ENCODE measurements at regions not wholly inside any gene's neighbourhood (a gene's known extent, or its start where the extent isn't known, plus 50 kb on each side); places are given as distances from the start of the nearest gene placed in this dataset.

- DNase-seq (ENCODE audit: low read depth in 1 of 2, low spot score in 1 of 2) (no peak), ATAC-seq (no peak), FAIRE-seq (no peak)
- ChIA-PET CTCF (no interaction called here), POLR2A (no interaction called here)
- Histone ChIP-seq H3K4me1 (no peaks in the 10 kb centered on the region), H3K4me2 (no peak overlapping the region), H3K9me3 (peaks cover 3% of the 10 kb centered on the region; the same call in 1 of the 3 replicates), H3K27ac (no peak overlapping the region), H3K4me3 (no peak overlapping the region)
- TF ChIP-seq RARB (CRISPR knock-in tag; IDR thresholded peaks at IDR 0.05): no peak
- TF ChIP-seq MAFK (IDR thresholded peaks at IDR 0.05; ENCODE audit: partially characterized antibody): peak; percentile 74
- TF ChIP-seq MAZ (IDR thresholded peaks at IDR 0.05; ENCODE audit: borderline replicate concordance, low read depth, low read length): no peak
Observed at GRCh38 chr11:39443424-39444022, 2015.9 kb downstream of the LRRC4C start.

DNA sequence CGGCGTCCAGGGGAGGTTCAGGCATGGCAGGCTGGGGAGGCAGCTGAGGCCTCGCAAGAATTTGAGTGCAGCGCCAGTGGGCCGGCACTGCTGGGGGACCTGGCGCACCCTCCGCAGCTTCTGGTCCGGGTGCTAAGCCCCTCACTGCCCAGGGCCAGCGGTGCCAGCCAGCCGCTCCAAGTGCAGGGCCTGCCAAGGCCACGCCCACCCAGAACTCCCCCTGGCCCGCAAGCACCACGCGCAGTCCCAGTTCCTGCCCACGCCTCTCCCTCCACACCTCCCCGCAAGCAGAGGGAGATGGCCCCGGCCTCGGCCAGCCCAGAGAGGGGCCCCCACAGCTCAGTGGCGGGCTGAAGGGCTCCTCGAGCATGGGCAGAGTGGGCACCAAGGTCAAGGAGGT lies 2017.3 kb downstream of the LRRC4C start:
- 10% methylated on average over 2 of the region's 20 CpGs for WGBS (ENCODE audit: missing lambda C conversion rate)
- Histone ChIP-seq H3K4me1 (no peaks in the 10 kb centered on the region), H3K27ac (no peak overlapping the region), H3K9me3 (peaks cover 3% of the 10 kb centered on the region; the same call in 1 of the 3 replicates), H3K4me3 (no peak overlapping the region), H3K4me2 (no peak overlapping the region)
- ChIA-PET CTCF (no interaction called here), POLR2A (no interaction called here)
- DNase-seq (ENCODE audit: low read depth in 1 of 2, low spot score in 1 of 2) (no peak), FAIRE-seq (no peak), ATAC-seq (no peak)
- TF ChIP-seq ZSCAN20 (CRISPR knock-in tag; IDR thresholded peaks at IDR 0.05): no peak
- no peak for TF ChIP-seq BCL3 (IDR thresholded peaks at IDR 0.05)
- TF ChIP-seq EP300 (IDR thresholded peaks at IDR 0.05): no peak
- no peak for TF ChIP-seq ESRRA (IDR thresholded peaks at IDR 0.05; ENCODE audit: borderline replicate concordance, low read length)
- no peak for TF ChIP-seq ZC3H11A (IDR thresholded peaks at IDR 0.05)
- TF ChIP-seq TP53 (CRISPR knock-in tag; IDR thresholded peaks at IDR 0.05): no peak

DNA sequence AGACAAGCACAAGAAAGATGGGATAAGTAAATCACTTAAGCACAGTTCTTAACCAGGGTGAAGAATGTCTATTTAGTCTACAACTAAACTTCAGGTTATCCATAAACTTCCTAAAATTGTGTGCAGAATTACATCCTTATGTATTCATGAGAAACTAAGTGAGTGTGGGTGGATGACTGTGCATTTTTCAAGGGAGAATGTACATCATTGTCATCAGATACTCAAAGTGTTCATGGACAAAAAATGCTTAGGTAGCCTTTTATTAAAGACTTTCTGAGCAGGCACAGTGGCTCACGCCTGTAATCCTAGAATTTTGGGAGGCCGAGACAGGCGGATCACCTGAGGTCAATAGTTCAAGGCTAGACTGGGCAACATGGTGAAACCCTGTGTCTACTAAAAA lies 2023.8 kb downstream of the LRRC4C start:
- DNase-seq (ENCODE audit: low read depth in 1 of 2, low spot score in 1 of 2) (no peak), ATAC-seq (no peak), FAIRE-seq (no peak)
- ChIA-PET POLR2A (no interaction called here), CTCF (no interaction called here)
- Histone ChIP-seq H3K4me2 (no peak overlapping the region), H3K4me3 (no peak overlapping the region), H3K27ac (no peak overlapping the region), H3K4me1 (no peaks in the 10 kb centered on the region), H3K9me3 (no peaks in the 10 kb centered on the region)
- 15% methylated on average over 3 of the region's 3 CpGs for WGBS (ENCODE audit: missing lambda C conversion rate)
- peak; percentile 88 for TF ChIP-seq NFE2L2 (conservative IDR thresholded peaks at IDR 0.05; ENCODE audit: low read length)
- peak; percentile 78 for TF ChIP-seq MAFK (IDR thresholded peaks at IDR 0.05; ENCODE audit: partially characterized antibody)
- TF ChIP-seq MYC (IDR thresholded peaks at IDR 0.05; ENCODE audit: borderline replicate concordance, low read length): no peak

DNA sequence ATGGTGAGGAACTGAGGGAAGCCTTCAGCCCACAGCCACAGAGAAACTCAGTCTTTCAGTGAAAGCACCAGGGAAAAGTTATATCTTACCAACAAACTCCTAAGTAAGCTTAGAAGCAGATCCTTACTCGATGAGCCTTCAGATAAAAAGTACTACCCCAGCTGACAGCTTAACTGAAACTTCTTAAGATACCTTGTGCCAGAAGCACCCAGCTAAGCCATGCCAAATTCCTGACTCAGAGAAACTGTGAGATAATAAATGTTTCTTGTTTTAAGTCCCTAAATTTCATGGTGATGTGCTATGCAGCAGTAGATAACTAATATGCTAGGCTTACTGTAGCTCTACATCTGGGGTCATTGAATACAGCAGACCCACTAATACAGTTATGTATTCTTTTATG lies 2025.0 kb downstream of the LRRC4C start:
- TF ChIP-seq, protein P1, sequence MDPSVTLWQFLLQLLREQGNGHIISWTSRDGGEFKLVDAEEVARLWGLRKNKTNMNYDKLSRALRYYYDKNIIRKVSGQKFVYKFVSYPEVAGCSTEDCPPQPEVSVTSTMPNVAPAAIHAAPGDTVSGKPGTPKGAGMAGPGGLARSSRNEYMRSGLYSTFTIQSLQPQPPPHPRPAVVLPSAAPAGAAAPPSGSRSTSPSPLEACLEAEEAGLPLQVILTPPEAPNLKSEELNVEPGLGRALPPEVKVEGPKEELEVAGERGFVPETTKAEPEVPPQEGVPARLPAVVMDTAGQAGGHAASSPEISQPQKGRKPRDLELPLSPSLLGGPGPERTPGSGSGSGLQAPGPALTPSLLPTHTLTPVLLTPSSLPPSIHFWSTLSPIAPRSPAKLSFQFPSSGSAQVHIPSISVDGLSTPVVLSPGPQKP (IDR thresholded peaks at IDR 0.05; ENCODE audit: low read depth, low read length): no peak
- TF ChIP-seq, protein P2, sequence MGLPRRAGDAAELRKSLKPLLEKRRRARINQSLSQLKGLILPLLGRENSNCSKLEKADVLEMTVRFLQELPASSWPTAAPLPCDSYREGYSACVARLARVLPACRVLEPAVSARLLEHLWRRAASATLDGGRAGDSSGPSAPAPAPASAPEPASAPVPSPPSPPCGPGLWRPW (IDR thresholded peaks at IDR 0.05): no peak
- TF ChIP-seq RCOR1 (IDR thresholded peaks at IDR 0.05; ENCODE audit: low read depth, low read length) (no peak), RARB (CRISPR knock-in tag; IDR thresholded peaks at IDR 0.05) (no peak), ZSCAN20 (CRISPR knock-in tag; IDR thresholded peaks at IDR 0.05) (no peak), MAZ (IDR thresholded peaks at IDR 0.05; ENCODE audit: borderline replicate concordance, low read depth, low read length) (no peak), HDAC2 (IDR thresholded peaks at IDR 0.05) (no peak), TFCP2L1 (CRISPR knock-in tag; IDR thresholded peaks at IDR 0.05) (no peak), POLR2AphosphoS2 (conservative IDR thresholded peaks at IDR 0.05; ENCODE audit: low read length) (no peak), MYC (IDR thresholded peaks at IDR 0.05; ENCODE audit: borderline replicate concordance, low read length) (no peak), EP300 (IDR thresholded peaks at IDR 0.05) (no peak), BCL3 (IDR thresholded peaks at IDR 0.05) (no peak), KDM1A (IDR thresholded peaks at IDR 0.05; ENCODE audit: low read depth) (no peak), ZNF302 (CRISPR knock-in tag; IDR thresholded peaks at IDR 0.05) (no peak), CHD4 (IDR thresholded peaks at IDR 0.05; ENCODE audit: borderline replicate concordance) (no peak), CBX2 (IDR thresholded peaks at IDR 0.05; ENCODE audit: borderline replicate concordance, low read depth) (no peak)
- DNase-seq (ENCODE audit: low read depth in 1 of 2, low spot score in 1 of 2) (no peak), ATAC-seq (no peak), FAIRE-seq (no peak)
- Histone ChIP-seq H3K9me3 (no peaks in the 10 kb centered on the region), H3K27ac (no peak overlapping the region), H3K4me3 (no peak overlapping the region), H3K4me1 (no peaks in the 10 kb centered on the region), H3K4me2 (no peak overlapping the region)
- ChIA-PET POLR2A (no interaction called here), CTCF (no interaction called here)
- WGBS (ENCODE audit: missing lambda C conversion rate): 0% methylated on average over 1 of the region's 1 CpG
